SU-DHL-6 (cell line): ENCODE measurements at regions not wholly inside any gene's neighbourhood (a gene's known extent, or its start where the extent isn't known, plus 50 kb on each side); places are given as distances from the start of the nearest gene placed in this dataset.

ENCODE experiments used
- H2AFZ ChIP-seq: fragments of 200-600 bp; sonication (generic); 2 replicates; pipeline ENCODE4 v1.6.1; 2014; ENCODE audit warnings: low read depth, mild to moderate bottlenecking, moderate library complexity, mixed read lengths, antibody characterized with exemption, low read length; ENCODE audit not compliant: severe bottlenecking
- H3F3A ChIP-seq: fragments of 200-600 bp; shearing (Covaris generic); 2 replicates; pipeline ENCODE4 v1.6.0; 2016; ENCODE audit warnings: antibody characterized with exemption, mild to moderate bottlenecking; ENCODE audit not compliant: insufficient read depth
- H3K27ac ChIP-seq: fragments of 200-600 bp; sonication (generic); 2 replicates; pipeline ENCODE4 v1.5.1; 2016; ENCODE audit warnings: low read depth, mild to moderate bottlenecking, low read length, moderate library complexity, mixed read lengths
- H3K27me3 ChIP-seq: fragments of 200-600 bp; sonication (generic), shearing (Covaris generic); 2 replicates; pipeline ENCODE4 v1.6.0; 2014; ENCODE audit warnings: mild to moderate bottlenecking, low read length
- H3K36me3 ChIP-seq: fragments of 200-600 bp; sonication (generic); 2 replicates; pipeline ENCODE4 v1.6.1; 2014; ENCODE audit warnings: mild to moderate bottlenecking, low read length, mixed read lengths
- H3K4me2 ChIP-seq: fragments of 300-600, 200-600 bp; shearing (Covaris generic), sonication (generic); 2 replicates; pipeline ENCODE4 v1.6.0; 2014; ENCODE audit warnings: low read length, low read depth, mild to moderate bottlenecking; ENCODE audit not compliant: poor library complexity, severe bottlenecking
- H3K4me3 ChIP-seq: fragments of 200-600 bp; sonication (generic); 2 replicates; pipeline ENCODE4 v1.5.1; 2014; ENCODE audit warnings: antibody characterized with exemption, low read length, mild to moderate bottlenecking, mixed read lengths; ENCODE audit not compliant: insufficient read depth, poor library complexity, severe bottlenecking
- H3K79me2 ChIP-seq: fragments of 200-600 bp; sonication (generic); 2 replicates; pipeline ENCODE4 v1.6.1; 2014; ENCODE audit warnings: mild to moderate bottlenecking, low read length, moderate library complexity; ENCODE audit not compliant: insufficient read depth
- H3K9ac ChIP-seq: fragments of 200-600 bp; sonication (generic); 2 replicates; pipeline ENCODE4 v1.7.0; 2014; ENCODE audit warnings: mild to moderate bottlenecking, low read length
- H3K9me2 ChIP-seq: fragments of 200-600 bp; sonication (generic); replicated peaks from 2 replicates; pipeline ENCODE4 v1.6.1; 2014; ENCODE audit warnings: low read length; ENCODE audit not compliant: insufficient read depth
- H3K9me3 ChIP-seq: fragments of 200-600 bp; sonication (generic); 2 replicates; pipeline ENCODE4 v1.6.1; 2014; ENCODE audit warnings: low read length, mixed read lengths; ENCODE audit not compliant: insufficient read depth
- H4K20me1 ChIP-seq: fragments of 200-600 bp; sonication (generic); 2 replicates; pipeline ENCODE4 v1.6.1; 2014; ENCODE audit warnings: low read depth, mild to moderate bottlenecking, antibody characterized with exemption, low read length, moderate library complexity, mixed read lengths
- CTCF ChIP-seq: fragments of 200-600 bp; sonication (generic); IDR thresholded peaks from one replicate; pipeline ENCODE4 v1.5.1; 2017; ENCODE audit warnings: antibody characterized with exemption, mild to moderate bottlenecking, low read length, moderate library complexity; ENCODE audit not compliant: insufficient read depth, poor library complexity, severe bottlenecking
- EZH2phosphoT487 ChIP-seq: fragments of 200-600 bp; sonication (generic), shearing (Covaris generic); conservative IDR thresholded peaks from 2 replicates; pipeline ENCODE4 v1.6.1; 2018; ENCODE audit warnings: mild to moderate bottlenecking, antibody characterized with exemption, low read length, moderate library complexity, mixed read lengths

- Histone ChIP-seq H3K4me3 (no peak overlapping the region), H2AFZ (no peak overlapping the region), H3K9me3 (no peaks in the 10 kb centered on the region), H3K36me3 (no peaks in the 10 kb centered on the region), H4K20me1 (no peaks in the 10 kb centered on the region), H3F3A (no peaks in the 10 kb centered on the region), H3K79me2 (no peaks in the 10 kb centered on the region), H3K9ac (no peak overlapping the region), H3K9me2 (no peaks in the 10 kb centered on the region), H3K27ac (no peak overlapping the region), H3K4me2 (no peak overlapping the region), H3K27me3 (no peaks in the 10 kb centered on the region)
- TF ChIP-seq EZH2phosphoT487 (no peak), CTCF (no peak)
These were observed 113.5 kb downstream of the LHX9 start for GRCh38 chr1:198030682-198031081.

- H3K79me2 ChIP-seq, result no peaks in the 10 kb centered on the region
- H2AFZ ChIP-seq, result no peak overlapping the region
- no peaks in the 10 kb centered on the region for H4K20me1 ChIP-seq
- no peak overlapping the region for H3K4me3 ChIP-seq
- TF ChIP-seq CTCF (no peak), EZH2phosphoT487 (no peak)
- no peaks in the 10 kb centered on the region for H3K9me2 ChIP-seq
- no peaks in the 10 kb centered on the region for H3K27me3 ChIP-seq
- no peaks in the 10 kb centered on the region for H3K9me3 ChIP-seq
- no peak overlapping the region for H3K9ac ChIP-seq
- H3K27ac ChIP-seq, result no peak overlapping the region
- no peak overlapping the region for H3K4me2 ChIP-seq
- H3K36me3 ChIP-seq, result no peaks in the 10 kb centered on the region
- no peaks in the 10 kb centered on the region for H3F3A ChIP-seq
These were observed 113.9 kb downstream of the LHX9 start for GRCh38 chr1:198031086-198031485.

GRCh38 chr1:198032668-198033067 is 115.5 kb downstream of the LHX9 start:
- Histone ChIP-seq H3K27me3 (no peaks in the 10 kb centered on the region), H4K20me1 (no peaks in the 10 kb centered on the region), H3K4me3 (no peak overlapping the region), H3F3A (no peaks in the 10 kb centered on the region), H3K27ac (no peak overlapping the region), H3K79me2 (no peaks in the 10 kb centered on the region), H3K9me2 (no peaks in the 10 kb centered on the region), H3K9me3 (no peaks in the 10 kb centered on the region), H3K36me3 (no peaks in the 10 kb centered on the region), H3K9ac (no peak overlapping the region), H2AFZ (no peak overlapping the region), H3K4me2 (no peak overlapping the region)
- TF ChIP-seq EZH2phosphoT487, result no peak
- TF ChIP-seq CTCF, result no peak
